ENCODE measurements at regions not wholly inside any gene's neighbourhood (a gene's known extent, or its start where the extent isn't known, plus 50 kb on each side); places are given as distances from the start of the nearest gene placed in this dataset.

GRCh38 chr17:27991462-27991993, 50.9 kb upstream of the NLK start:
- Histone ChIP-seq H4K91ac (replicated peaks; ENCODE audit: insufficient read length, low read length) (no peak overlapping the region), H3K4ac (replicated peaks; ENCODE audit: insufficient read length, low read depth, low read length) (no peak overlapping the region), H3K9ac (replicated peaks in 1 of 4; ENCODE audit: extremely low read depth in 1 of 4, low read depth in 3 of 4, low read length in 3 of 4) (no peak overlapping the region), H3K4me2 (ENCODE audit: insufficient read depth in 1 of 2, low read depth in 2 of 2, low read length in 2 of 2) (no peak overlapping the region), H2BK15ac (ENCODE audit: low read length) (no peak overlapping the region), H4K8ac (ENCODE audit: extremely low read depth, insufficient read depth, low read length) (no peak overlapping the region), H3K23me2 (ENCODE audit: low read depth, low read length) (no peaks in the 10 kb centered on the region), H2BK120ac (replicated peaks; ENCODE audit: low read depth, low read length) (no peak overlapping the region), H3K79me2 (ENCODE audit: control insufficient read depth in 1 of 2, insufficient read depth in 2 of 2, low read length in 2 of 2) (no peaks in the 10 kb centered on the region), H4K20me1 (replicated peaks in 1 of 2; ENCODE audit: control insufficient read depth in 1 of 2, insufficient read depth in 2 of 2, low read length in 2 of 2) (no peaks in the 10 kb centered on the region), H3K27ac (ENCODE audit: low read depth, low read length) (no peak overlapping the region), H2BK12ac (ENCODE audit: low read depth, low read length) (no peak overlapping the region), H2BK20ac (ENCODE audit: low read length) (no peak overlapping the region), H2AFZ (ENCODE audit: low read length) (no peak overlapping the region), H4K5ac (ENCODE audit: insufficient read length, low read depth, low read length) (no peak overlapping the region), H2BK5ac (ENCODE audit: low read depth, low read length) (no peak overlapping the region), H2AK5ac (ENCODE audit: low read depth, low read length) (no peak overlapping the region), H3K23ac (ENCODE audit: insufficient read length) (no peak overlapping the region), H3K18ac (ENCODE audit: extremely low read depth, low read length) (no peak overlapping the region), H3K56ac (replicated peaks; ENCODE audit: insufficient read length, low read depth, low read length) (no peak overlapping the region), H3K9me3 (ENCODE audit: insufficient read depth in 2 of 2, low read depth in 1 of 2, low read length in 1 of 2) (no peaks in the 10 kb centered on the region), H3K4me1 (replicated peaks in 1 of 4; ENCODE audit: control insufficient read depth in 3 of 4, insufficient read depth in 4 of 4, low read length in 3 of 4) (peaks cover 0 to 7% (median 2%) of the 10 kb centered on the region in 4 experiments; a peak in 3 of 7 replicates), H3K36me3 (ENCODE audit: control insufficient read depth in 2 of 4, insufficient read depth in 4 of 4, low read length in 3 of 4) (no peaks in the 10 kb centered on the region), H3K27me3 (replicated peaks in 1 of 4; ENCODE audit: control insufficient read depth in 3 of 4, extremely low read depth in 1 of 4, insufficient read depth in 3 of 4, low read length in 3 of 4) (no peaks in the 10 kb centered on the region; a peak in 2 of 7 replicates), H3K4me3 (ENCODE audit: extremely low read depth in 1 of 4, insufficient read depth in 2 of 4, low read depth in 3 of 4, low read length in 4 of 4) (no peak overlapping the region), H3K79me1 (ENCODE audit: low read depth, low read length) (no peaks in the 10 kb centered on the region), H3K14ac (ENCODE audit: insufficient read length) (no peak overlapping the region)
- ChIA-PET CTCF (ENCODE audit: partially characterized antibody) (interaction anchor here (1.2 kb wide), 1 partner anchor 232 kb away, joined by 4 read pairs; no protein-coding TSS in a partner anchor), POLR2A (ENCODE audit: partially characterized antibody) (no interaction called here)
- DNase-seq (ENCODE audit: low read depth in 1 of 2, low spot score in 2 of 2) (no peak), FAIRE-seq (no peak)
- TF ChIP-seq SP4 (IDR thresholded peaks at IDR 0.05; ENCODE audit: low read length) (no peak), CBX5 (IDR thresholded peaks at IDR 0.05; ENCODE audit: low read depth, low read length) (no peak), CREB1 (IDR thresholded peaks at IDR 0.05) (no peak), YY1 (IDR thresholded peaks at IDR 0.05; ENCODE audit: low read depth, low read length) (no peak), EP300 (IDR thresholded peaks at IDR 0.05; ENCODE audit: borderline replicate concordance in 1 of 2, low read depth in 2 of 2, low read length in 2 of 2) (no peak)
- WGBS, 2 experiments (ENCODE audit: extremely low coverage in 1 of 2, insufficient coverage in 1 of 2, insufficient read length in 1 of 2, insufficient replicate concordance in 2 of 2, low coverage in 1 of 2, low lambda C conversion rate in 2 of 2, missing lambda C conversion rate in 1 of 2), result 93% methylated on average over 1 of the region's 1 CpG; no CpG with 5 or more reads in 1 of the 2 experiments
